ENCODE measurements at regions not wholly inside any gene's neighbourhood (a gene's known extent, or its start where the extent isn't known, plus 50 kb on each side); places are given as distances from the start of the nearest gene placed in this dataset.

DNA sequence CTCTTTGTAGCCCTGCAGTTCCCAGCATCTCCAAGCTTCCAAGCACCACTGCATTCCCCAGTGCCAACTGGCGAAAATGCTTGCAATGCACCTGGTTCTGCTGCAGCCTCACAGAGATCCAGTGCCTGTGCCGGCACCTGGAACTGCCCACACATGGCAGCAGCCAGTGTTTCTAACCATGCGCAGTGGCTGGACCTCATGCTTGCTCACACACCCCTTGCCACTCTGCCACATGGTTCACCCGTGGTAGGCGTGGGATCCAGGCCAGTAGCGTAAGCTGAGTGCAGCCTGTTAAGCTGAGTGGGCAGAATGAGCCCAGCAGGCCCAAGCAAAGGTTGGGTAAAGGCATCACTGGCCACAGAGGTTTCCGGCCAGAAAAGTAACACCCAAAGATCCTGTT, 214.1 kb upstream of the VLDLR start:
- TF ChIP-seq, protein P1, sequence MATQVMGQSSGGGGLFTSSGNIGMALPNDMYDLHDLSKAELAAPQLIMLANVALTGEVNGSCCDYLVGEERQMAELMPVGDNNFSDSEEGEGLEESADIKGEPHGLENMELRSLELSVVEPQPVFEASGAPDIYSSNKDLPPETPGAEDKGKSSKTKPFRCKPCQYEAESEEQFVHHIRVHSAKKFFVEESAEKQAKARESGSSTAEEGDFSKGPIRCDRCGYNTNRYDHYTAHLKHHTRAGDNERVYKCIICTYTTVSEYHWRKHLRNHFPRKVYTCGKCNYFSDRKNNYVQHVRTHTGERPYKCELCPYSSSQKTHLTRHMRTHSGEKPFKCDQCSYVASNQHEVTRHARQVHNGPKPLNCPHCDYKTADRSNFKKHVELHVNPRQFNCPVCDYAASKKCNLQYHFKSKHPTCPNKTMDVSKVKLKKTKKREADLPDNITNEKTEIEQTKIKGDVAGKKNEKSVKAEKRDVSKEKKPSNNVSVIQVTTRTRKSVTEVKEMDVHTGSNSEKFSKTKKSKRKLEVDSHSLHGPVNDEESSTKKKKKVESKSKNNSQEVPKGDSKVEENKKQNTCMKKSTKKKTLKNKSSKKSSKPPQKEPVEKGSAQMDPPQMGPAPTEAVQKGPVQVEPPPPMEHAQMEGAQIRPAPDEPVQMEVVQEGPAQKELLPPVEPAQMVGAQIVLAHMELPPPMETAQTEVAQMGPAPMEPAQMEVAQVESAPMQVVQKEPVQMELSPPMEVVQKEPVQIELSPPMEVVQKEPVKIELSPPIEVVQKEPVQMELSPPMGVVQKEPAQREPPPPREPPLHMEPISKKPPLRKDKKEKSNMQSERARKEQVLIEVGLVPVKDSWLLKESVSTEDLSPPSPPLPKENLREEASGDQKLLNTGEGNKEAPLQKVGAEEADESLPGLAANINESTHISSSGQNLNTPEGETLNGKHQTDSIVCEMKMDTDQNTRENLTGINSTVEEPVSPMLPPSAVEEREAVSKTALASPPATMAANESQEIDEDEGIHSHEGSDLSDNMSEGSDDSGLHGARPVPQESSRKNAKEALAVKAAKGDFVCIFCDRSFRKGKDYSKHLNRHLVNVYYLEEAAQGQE (IDR thresholded peaks at IDR 0.05; ENCODE audit: insufficient read depth in 1 of 2, low read depth in 2 of 2, low read length in 1 of 2) = no peak
- TF ChIP-seq POLR2AphosphoS5 (IDR thresholded peaks at IDR 0.05; ENCODE audit: low read depth, low read length) (no peak), SIN3A (IDR thresholded peaks at IDR 0.05; ENCODE audit: borderline replicate concordance, insufficient read depth, low read depth, low read length) (no peak), TCF7L2 (IDR thresholded peaks at IDR 0.05; ENCODE audit: low read depth, low read length) (no peak)
- TF ChIP-seq, protein P2, sequence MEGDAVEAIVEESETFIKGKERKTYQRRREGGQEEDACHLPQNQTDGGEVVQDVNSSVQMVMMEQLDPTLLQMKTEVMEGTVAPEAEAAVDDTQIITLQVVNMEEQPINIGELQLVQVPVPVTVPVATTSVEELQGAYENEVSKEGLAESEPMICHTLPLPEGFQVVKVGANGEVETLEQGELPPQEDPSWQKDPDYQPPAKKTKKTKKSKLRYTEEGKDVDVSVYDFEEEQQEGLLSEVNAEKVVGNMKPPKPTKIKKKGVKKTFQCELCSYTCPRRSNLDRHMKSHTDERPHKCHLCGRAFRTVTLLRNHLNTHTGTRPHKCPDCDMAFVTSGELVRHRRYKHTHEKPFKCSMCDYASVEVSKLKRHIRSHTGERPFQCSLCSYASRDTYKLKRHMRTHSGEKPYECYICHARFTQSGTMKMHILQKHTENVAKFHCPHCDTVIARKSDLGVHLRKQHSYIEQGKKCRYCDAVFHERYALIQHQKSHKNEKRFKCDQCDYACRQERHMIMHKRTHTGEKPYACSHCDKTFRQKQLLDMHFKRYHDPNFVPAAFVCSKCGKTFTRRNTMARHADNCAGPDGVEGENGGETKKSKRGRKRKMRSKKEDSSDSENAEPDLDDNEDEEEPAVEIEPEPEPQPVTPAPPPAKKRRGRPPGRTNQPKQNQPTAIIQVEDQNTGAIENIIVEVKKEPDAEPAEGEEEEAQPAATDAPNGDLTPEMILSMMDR (IDR thresholded peaks at IDR 0.05) = no peak
- Histone ChIP-seq H3K27ac (ENCODE audit: low read length) (no peak overlapping the region), H3K27me3 (ENCODE audit: control insufficient read depth, insufficient read depth, low read length) (no peaks in the 10 kb centered on the region), H3K9me3 (ENCODE audit: control insufficient read depth, insufficient read depth, low read depth, low read length) (no peaks in the 10 kb centered on the region), H3K36me3 (ENCODE audit: control insufficient read depth, insufficient read depth, low read length) (no peaks in the 10 kb centered on the region), H3K4me3 (ENCODE audit: low read depth in 2 of 2, low read length in 2 of 2) (no peak overlapping the region), H3K4me1 (ENCODE audit: control insufficient read depth, insufficient read depth, low read length) (no peaks in the 10 kb centered on the region)
- in situ Hi-C loops (cut with HindIII; ENCODE audit: low pct_unique_long_range_greater_than_20kb, low sequenced_read_pairs) (no loop called here), intact Hi-C loops (cut with micrococcal nuclease; ENCODE audit: unreplicated experiment) (no loop called here)
- CTCF ChIA-PET = no interaction called here
- BruUV-seq (replicated peaks) = no TSS peak
- POLR2A ChIA-PET = no interaction called here
- DNase-seq (ENCODE audit: low read depth, low spot score) (no peak), ATAC-seq (no peak)

DNA sequence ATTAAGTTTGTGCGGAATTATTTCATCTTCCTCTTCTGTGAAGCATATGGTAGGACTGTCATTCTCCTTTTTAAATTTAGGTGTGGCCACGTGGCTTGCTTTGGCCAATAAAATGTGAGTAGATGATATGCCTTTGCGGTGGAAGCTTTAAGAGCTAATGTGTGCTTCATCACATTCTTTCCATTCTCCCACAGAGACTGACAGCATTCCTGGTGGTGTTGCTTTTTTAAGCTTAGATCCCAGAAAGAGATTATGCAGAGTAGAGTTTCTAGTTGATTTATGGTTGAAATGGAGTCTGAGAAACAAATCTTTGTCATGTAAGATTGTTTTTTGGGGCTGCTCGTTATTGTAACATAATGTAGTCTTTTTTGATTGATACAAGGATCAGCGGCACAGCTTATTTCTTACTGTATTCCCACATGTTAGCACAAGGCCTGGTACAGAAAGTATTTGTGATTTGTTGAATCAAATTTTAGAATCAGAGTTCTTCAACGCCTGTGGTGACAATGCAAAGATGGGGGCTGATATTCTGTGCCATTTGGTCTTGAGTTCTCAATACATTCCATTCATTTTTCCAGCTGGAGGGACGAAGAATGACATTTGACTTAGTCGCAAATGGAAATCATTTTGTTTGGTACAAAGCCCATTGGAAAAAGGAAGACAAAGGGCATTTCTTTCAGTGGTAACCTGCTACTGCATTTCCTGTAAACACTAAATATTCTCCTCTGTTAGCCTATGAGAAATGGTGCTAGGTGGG, 209.9 kb upstream of the VLDLR start:
- DNase-seq (ENCODE audit: low read depth, low spot score) (no peak), ATAC-seq (no peak)
- in situ Hi-C loops (cut with HindIII; ENCODE audit: low pct_unique_long_range_greater_than_20kb, low sequenced_read_pairs) (no loop called here), intact Hi-C loops (cut with micrococcal nuclease; ENCODE audit: unreplicated experiment) (no loop called here)
- Histone ChIP-seq H3K36me3 (ENCODE audit: control insufficient read depth, insufficient read depth, low read length) (no peaks in the 10 kb centered on the region), H3K9me3 (ENCODE audit: control insufficient read depth, insufficient read depth, low read depth, low read length) (no peaks in the 10 kb centered on the region), H3K4me1 (ENCODE audit: control insufficient read depth, insufficient read depth, low read length) (no peaks in the 10 kb centered on the region), H3K27ac (ENCODE audit: low read length) (no peak overlapping the region), H3K4me3 (ENCODE audit: low read depth in 2 of 2, low read length in 2 of 2) (no peak overlapping the region), H3K27me3 (ENCODE audit: control insufficient read depth, insufficient read depth, low read length) (no peaks in the 10 kb centered on the region)
- no TSS peak for BruUV-seq (replicated peaks)
- TF ChIP-seq SIN3A (IDR thresholded peaks at IDR 0.05; ENCODE audit: borderline replicate concordance, insufficient read depth, low read depth, low read length) (no peak), TCF7L2 (IDR thresholded peaks at IDR 0.05; ENCODE audit: low read depth, low read length) (no peak), POLR2AphosphoS5 (IDR thresholded peaks at IDR 0.05; ENCODE audit: low read depth, low read length) (no peak)
- TF ChIP-seq, protein P2 (IDR thresholded peaks at IDR 0.05) = no peak
- TF ChIP-seq, protein P1 (IDR thresholded peaks at IDR 0.05; ENCODE audit: insufficient read depth in 1 of 2, low read depth in 2 of 2, low read length in 1 of 2) = no peak
- ChIA-PET POLR2A (no interaction called here), CTCF (no interaction called here)

Data from Panc1 (cell line).